ENCODE measurements at regions not wholly inside any gene's neighbourhood (a gene's known extent, or its start where the extent isn't known, plus 50 kb on each side); places are given as distances from the start of the nearest gene placed in this dataset.

DNA sequence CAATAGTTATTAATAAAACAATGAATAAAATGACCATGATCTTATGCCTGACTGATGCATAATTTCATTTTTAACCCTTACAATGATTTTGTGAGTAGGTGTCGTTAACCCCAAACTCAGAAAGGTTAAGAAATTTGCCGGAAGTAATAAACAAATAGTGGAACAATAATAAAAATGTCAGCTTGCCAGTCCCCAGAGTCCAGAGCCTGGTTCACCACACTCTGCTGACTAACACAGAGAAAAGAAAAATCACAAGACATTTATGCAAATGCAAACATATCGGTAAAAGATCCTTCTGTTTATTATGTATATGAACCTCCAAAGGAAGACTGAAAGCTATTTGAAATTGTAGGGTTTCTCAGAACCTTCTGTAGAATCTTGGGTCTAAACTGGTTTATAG, 563.7 kb downstream of the EFNB2 start (continued):
- TF ChIP-seq, protein P1, sequence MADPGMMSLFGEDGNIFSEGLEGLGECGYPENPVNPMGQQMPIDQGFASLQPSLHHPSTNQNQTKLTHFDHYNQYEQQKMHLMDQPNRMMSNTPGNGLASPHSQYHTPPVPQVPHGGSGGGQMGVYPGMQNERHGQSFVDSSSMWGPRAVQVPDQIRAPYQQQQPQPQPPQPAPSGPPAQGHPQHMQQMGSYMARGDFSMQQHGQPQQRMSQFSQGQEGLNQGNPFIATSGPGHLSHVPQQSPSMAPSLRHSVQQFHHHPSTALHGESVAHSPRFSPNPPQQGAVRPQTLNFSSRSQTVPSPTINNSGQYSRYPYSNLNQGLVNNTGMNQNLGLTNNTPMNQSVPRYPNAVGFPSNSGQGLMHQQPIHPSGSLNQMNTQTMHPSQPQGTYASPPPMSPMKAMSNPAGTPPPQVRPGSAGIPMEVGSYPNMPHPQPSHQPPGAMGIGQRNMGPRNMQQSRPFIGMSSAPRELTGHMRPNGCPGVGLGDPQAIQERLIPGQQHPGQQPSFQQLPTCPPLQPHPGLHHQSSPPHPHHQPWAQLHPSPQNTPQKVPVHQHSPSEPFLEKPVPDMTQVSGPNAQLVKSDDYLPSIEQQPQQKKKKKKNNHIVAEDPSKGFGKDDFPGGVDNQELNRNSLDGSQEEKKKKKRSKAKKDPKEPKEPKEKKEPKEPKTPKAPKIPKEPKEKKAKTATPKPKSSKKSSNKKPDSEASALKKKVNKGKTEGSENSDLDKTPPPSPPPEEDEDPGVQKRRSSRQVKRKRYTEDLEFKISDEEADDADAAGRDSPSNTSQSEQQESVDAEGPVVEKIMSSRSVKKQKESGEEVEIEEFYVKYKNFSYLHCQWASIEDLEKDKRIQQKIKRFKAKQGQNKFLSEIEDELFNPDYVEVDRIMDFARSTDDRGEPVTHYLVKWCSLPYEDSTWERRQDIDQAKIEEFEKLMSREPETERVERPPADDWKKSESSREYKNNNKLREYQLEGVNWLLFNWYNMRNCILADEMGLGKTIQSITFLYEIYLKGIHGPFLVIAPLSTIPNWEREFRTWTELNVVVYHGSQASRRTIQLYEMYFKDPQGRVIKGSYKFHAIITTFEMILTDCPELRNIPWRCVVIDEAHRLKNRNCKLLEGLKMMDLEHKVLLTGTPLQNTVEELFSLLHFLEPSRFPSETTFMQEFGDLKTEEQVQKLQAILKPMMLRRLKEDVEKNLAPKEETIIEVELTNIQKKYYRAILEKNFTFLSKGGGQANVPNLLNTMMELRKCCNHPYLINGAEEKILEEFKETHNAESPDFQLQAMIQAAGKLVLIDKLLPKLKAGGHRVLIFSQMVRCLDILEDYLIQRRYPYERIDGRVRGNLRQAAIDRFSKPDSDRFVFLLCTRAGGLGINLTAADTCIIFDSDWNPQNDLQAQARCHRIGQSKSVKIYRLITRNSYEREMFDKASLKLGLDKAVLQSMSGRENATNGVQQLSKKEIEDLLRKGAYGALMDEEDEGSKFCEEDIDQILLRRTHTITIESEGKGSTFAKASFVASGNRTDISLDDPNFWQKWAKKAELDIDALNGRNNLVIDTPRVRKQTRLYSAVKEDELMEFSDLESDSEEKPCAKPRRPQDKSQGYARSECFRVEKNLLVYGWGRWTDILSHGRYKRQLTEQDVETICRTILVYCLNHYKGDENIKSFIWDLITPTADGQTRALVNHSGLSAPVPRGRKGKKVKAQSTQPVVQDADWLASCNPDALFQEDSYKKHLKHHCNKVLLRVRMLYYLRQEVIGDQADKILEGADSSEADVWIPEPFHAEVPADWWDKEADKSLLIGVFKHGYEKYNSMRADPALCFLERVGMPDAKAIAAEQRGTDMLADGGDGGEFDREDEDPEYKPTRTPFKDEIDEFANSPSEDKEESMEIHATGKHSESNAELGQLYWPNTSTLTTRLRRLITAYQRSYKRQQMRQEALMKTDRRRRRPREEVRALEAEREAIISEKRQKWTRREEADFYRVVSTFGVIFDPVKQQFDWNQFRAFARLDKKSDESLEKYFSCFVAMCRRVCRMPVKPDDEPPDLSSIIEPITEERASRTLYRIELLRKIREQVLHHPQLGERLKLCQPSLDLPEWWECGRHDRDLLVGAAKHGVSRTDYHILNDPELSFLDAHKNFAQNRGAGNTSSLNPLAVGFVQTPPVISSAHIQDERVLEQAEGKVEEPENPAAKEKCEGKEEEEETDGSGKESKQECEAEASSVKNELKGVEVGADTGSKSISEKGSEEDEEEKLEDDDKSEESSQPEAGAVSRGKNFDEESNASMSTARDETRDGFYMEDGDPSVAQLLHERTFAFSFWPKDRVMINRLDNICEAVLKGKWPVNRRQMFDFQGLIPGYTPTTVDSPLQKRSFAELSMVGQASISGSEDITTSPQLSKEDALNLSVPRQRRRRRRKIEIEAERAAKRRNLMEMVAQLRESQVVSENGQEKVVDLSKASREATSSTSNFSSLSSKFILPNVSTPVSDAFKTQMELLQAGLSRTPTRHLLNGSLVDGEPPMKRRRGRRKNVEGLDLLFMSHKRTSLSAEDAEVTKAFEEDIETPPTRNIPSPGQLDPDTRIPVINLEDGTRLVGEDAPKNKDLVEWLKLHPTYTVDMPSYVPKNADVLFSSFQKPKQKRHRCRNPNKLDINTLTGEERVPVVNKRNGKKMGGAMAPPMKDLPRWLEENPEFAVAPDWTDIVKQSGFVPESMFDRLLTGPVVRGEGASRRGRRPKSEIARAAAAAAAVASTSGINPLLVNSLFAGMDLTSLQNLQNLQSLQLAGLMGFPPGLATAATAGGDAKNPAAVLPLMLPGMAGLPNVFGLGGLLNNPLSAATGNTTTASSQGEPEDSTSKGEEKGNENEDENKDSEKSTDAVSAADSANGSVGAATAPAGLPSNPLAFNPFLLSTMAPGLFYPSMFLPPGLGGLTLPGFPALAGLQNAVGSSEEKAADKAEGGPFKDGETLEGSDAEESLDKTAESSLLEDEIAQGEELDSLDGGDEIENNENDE (IDR thresholded peaks at IDR 0.05; ENCODE audit: insufficient replicate concordance, low read length) = no peak
- TF ChIP-seq BRCA1 (IDR thresholded peaks at IDR 0.05; ENCODE audit: low read depth, low read length) (no peak), RBBP5 (IDR thresholded peaks at IDR 0.05; ENCODE audit: borderline replicate concordance, low read depth, low read length) (no peak), RNF2 (IDR thresholded peaks at IDR 0.05; ENCODE audit: borderline replicate concordance, low read depth, low read length, missing control alignments, poor library complexity, severe bottlenecking) (no peak), CBX5 (IDR thresholded peaks at IDR 0.05; ENCODE audit: low read depth, low read length) (no peak), CTBP2 (IDR thresholded peaks at IDR 0.05; ENCODE audit: borderline replicate concordance, insufficient read depth, insufficient read length, low read length) (no peak)
